ENCODE measurements at regions not wholly inside any gene's neighbourhood (a gene's known extent, or its start where the extent isn't known, plus 50 kb on each side); places are given as distances from the start of the nearest gene placed in this dataset.
"Not testable (repeated sequence)": the region's sequence is repeated elsewhere in the genome, so short reads cannot be mapped to it uniquely, and the experiment has no call there.

- Mint-ChIP-seq H3K9me3 (peaks cover 12% of the 10 kb centered on the region), H3K27ac (no peak overlapping the region), H3K4me3 (no peak overlapping the region), H3K4me1 (no peaks in the 10 kb centered on the region), H3K36me3 (peaks cover 1% of the 10 kb centered on the region), H3K27me3 (no peaks in the 10 kb centered on the region)
These were observed 1158.5 kb downstream of the JRKL start for GRCh38 chr11:97548280-97548679.

GRCh38 chr11:97557399-97557798, 1167.6 kb downstream of the JRKL start:
- Mint-ChIP-seq H3K27ac (no peak overlapping the region), H3K9me3 (peaks cover 5% of the 10 kb centered on the region), H3K27me3 (no peaks in the 10 kb centered on the region)

GRCh38 chr11:97567801-97568200, 1178.0 kb downstream of the JRKL start:
- no peaks in the 10 kb centered on the region for H3K36me3 Mint-ChIP-seq
- no peak overlapping the region for H3K4me3 Mint-ChIP-seq
- H3K27ac Mint-ChIP-seq = no peak overlapping the region
- H3K9me3 Mint-ChIP-seq = peaks cover 17% of the 10 kb centered on the region
- H3K27me3 Mint-ChIP-seq = no peaks in the 10 kb centered on the region
- H3K4me1 Mint-ChIP-seq = no peaks in the 10 kb centered on the region

More at GRCh38 chr11:97557399-97557798, 1167.6 kb downstream of the JRKL start:
- H3K4me3 Mint-ChIP-seq = no peak overlapping the region
- H3K36me3 Mint-ChIP-seq = no peaks in the 10 kb centered on the region
- H3K4me1 Mint-ChIP-seq = no peaks in the 10 kb centered on the region

- Mint-ChIP-seq H3K4me1 (no peaks in the 10 kb centered on the region), H3K27ac (no peak overlapping the region), H3K9me3 (peaks cover 17% of the 10 kb centered on the region), H3K36me3 (no peaks in the 10 kb centered on the region), H3K4me3 (no peak overlapping the region), H3K27me3 (no peaks in the 10 kb centered on the region)
These were observed 1180.8 kb downstream of the JRKL start for GRCh38 chr11:97570636-97571035.

- H3K36me3 Mint-ChIP-seq, H3K9me3 Mint-ChIP-seq, H3K27me3 Mint-ChIP-seq, H3K27ac Mint-ChIP-seq, H3K4me3 Mint-ChIP-seq, H3K4me1 Mint-ChIP-seq: not testable (repeated sequence)
These were observed 1184.0 kb downstream of the JRKL start for GRCh38 chr11:97573771-97574170.

GRCh38 chr11:97574976-97575665, 1185.3 kb downstream of the JRKL start:
- H3K36me3 Mint-ChIP-seq = no peaks in the 10 kb centered on the region
- no peaks in the 10 kb centered on the region for H3K4me1 Mint-ChIP-seq
- H3K27ac Mint-ChIP-seq = no peak overlapping the region
- H3K9me3 Mint-ChIP-seq = peaks cover 2% of the 10 kb centered on the region
- H3K27me3 Mint-ChIP-seq = no peaks in the 10 kb centered on the region
- H3K4me3 Mint-ChIP-seq = no peak overlapping the region

- Mint-ChIP-seq H3K9me3 (no peaks in the 10 kb centered on the region), H3K27ac (no peak overlapping the region), H3K4me1 (no peaks in the 10 kb centered on the region), H3K4me3 (no peak overlapping the region), H3K36me3 (no peaks in the 10 kb centered on the region), H3K27me3 (no peaks in the 10 kb centered on the region)
These were observed 1217.6 kb downstream of the JRKL start for GRCh38 chr11:97607291-97608000.

GRCh38 chr11:97610000-97610399, 1220.2 kb downstream of the JRKL start:
- Mint-ChIP-seq H3K4me1 (no peaks in the 10 kb centered on the region), H3K4me3 (no peak overlapping the region), H3K9me3 (peaks cover 12% of the 10 kb centered on the region), H3K27ac (no peak overlapping the region), H3K27me3 (no peaks in the 10 kb centered on the region), H3K36me3 (no peaks in the 10 kb centered on the region)

GRCh38 chr11:97610854-97611253, 1221.0 kb downstream of the JRKL start:
- H3K27ac Mint-ChIP-seq = no peak overlapping the region
- H3K27me3 Mint-ChIP-seq = no peaks in the 10 kb centered on the region
- no peaks in the 10 kb centered on the region for H3K36me3 Mint-ChIP-seq
- no peaks in the 10 kb centered on the region for H3K4me1 Mint-ChIP-seq
- peaks cover 12% of the 10 kb centered on the region for H3K9me3 Mint-ChIP-seq
- H3K4me3 Mint-ChIP-seq = no peak overlapping the region

GRCh38 chr11:97611345-97611744, 1221.5 kb downstream of the JRKL start:
- Mint-ChIP-seq H3K4me1 (no peaks in the 10 kb centered on the region), H3K4me3 (no peak overlapping the region), H3K27me3 (no peaks in the 10 kb centered on the region), H3K9me3 (peaks cover 12% of the 10 kb centered on the region), H3K27ac (no peak overlapping the region), H3K36me3 (no peaks in the 10 kb centered on the region)

GRCh38 chr11:97614606-97615005, 1224.8 kb downstream of the JRKL start:
- no peaks in the 10 kb centered on the region for H3K4me1 Mint-ChIP-seq
- no peak overlapping the region for H3K27ac Mint-ChIP-seq
- H3K27me3 Mint-ChIP-seq = no peaks in the 10 kb centered on the region
- no peaks in the 10 kb centered on the region for H3K36me3 Mint-ChIP-seq
- no peak overlapping the region for H3K4me3 Mint-ChIP-seq
- peaks cover 17% of the 10 kb centered on the region for H3K9me3 Mint-ChIP-seq

GRCh38 chr11:97615546-97615945, 1225.7 kb downstream of the JRKL start:
- Mint-ChIP-seq H3K4me1 (no peaks in the 10 kb centered on the region), H3K27ac (no peak overlapping the region), H3K36me3 (no peaks in the 10 kb centered on the region), H3K9me3 (peaks cover 17% of the 10 kb centered on the region), H3K27me3 (no peaks in the 10 kb centered on the region), H3K4me3 (no peak overlapping the region)

GRCh38 chr11:97617031-97617430, 1227.2 kb downstream of the JRKL start:
- Mint-ChIP-seq H3K4me1 (no peaks in the 10 kb centered on the region), H3K36me3 (no peaks in the 10 kb centered on the region), H3K27me3 (no peaks in the 10 kb centered on the region), H3K9me3 (peaks cover 22% of the 10 kb centered on the region), H3K27ac (no peak overlapping the region), H3K4me3 (no peak overlapping the region)

- Mint-ChIP-seq H3K4me1 (no peaks in the 10 kb centered on the region), H3K27ac (no peak overlapping the region), H3K36me3 (no peaks in the 10 kb centered on the region), H3K27me3 (no peaks in the 10 kb centered on the region), H3K9me3 (peaks cover 16% of the 10 kb centered on the region), H3K4me3 (no peak overlapping the region)
These were observed 1230.2 kb downstream of the JRKL start for GRCh38 chr11:97620007-97620406.

GRCh38 chr11:97621282-97621681, 1231.5 kb downstream of the JRKL start:
- H3K9me3 Mint-ChIP-seq = peaks cover 16% of the 10 kb centered on the region
- H3K36me3 Mint-ChIP-seq = no peaks in the 10 kb centered on the region
- no peaks in the 10 kb centered on the region for H3K27me3 Mint-ChIP-seq
- no peak overlapping the region for H3K4me3 Mint-ChIP-seq
- no peak overlapping the region for H3K27ac Mint-ChIP-seq
- no peaks in the 10 kb centered on the region for H3K4me1 Mint-ChIP-seq

- Mint-ChIP-seq H3K36me3 (no peaks in the 10 kb centered on the region), H3K4me1 (no peaks in the 10 kb centered on the region)
These were observed 1233.0 kb downstream of the JRKL start for GRCh38 chr11:97622795-97623194.

More at GRCh38 chr11:97622795-97623194, 1233.0 kb downstream of the JRKL start:
- no peak overlapping the region for H3K27ac Mint-ChIP-seq
- H3K9me3 Mint-ChIP-seq = peaks cover 11% of the 10 kb centered on the region
- no peak overlapping the region for H3K4me3 Mint-ChIP-seq
- H3K27me3 Mint-ChIP-seq = no peaks in the 10 kb centered on the region

Data from activated naive CD4-positive, alpha-beta T cell treated with anti-CD3 and anti-CD28 coated beads, Interleukin-2, amount 50 U/mL, for 24 hours (primary cell).